ENCODE measurements at regions not wholly inside any gene's neighbourhood (a gene's known extent, or its start where the extent isn't known, plus 50 kb on each side); places are given as distances from the start of the nearest gene placed in this dataset.

- Histone ChIP-seq H3K27me3 (peaks cover 0 to 10% (median 0%) of the 10 kb centered on the region in 7 donors), H3K9me3 (no peaks in the 10 kb centered on the region), H3K4me1 (peaks cover 0 to 7% (median 1%) of the 10 kb centered on the region in 9 donors), H3K4me3 (no peak overlapping the region), H3K27ac (no peak overlapping the region), H3K36me3 (no peaks in the 10 kb centered on the region)
- DNase-seq (no peak), ATAC-seq (no peak)
- intact Hi-C loops (cut with DNase I): no loop called here
- 77 to 84% methylated on average over 4 of the region's 4 CpGs for WGBS, 2 donors
- TF ChIP-seq, protein P1, sequence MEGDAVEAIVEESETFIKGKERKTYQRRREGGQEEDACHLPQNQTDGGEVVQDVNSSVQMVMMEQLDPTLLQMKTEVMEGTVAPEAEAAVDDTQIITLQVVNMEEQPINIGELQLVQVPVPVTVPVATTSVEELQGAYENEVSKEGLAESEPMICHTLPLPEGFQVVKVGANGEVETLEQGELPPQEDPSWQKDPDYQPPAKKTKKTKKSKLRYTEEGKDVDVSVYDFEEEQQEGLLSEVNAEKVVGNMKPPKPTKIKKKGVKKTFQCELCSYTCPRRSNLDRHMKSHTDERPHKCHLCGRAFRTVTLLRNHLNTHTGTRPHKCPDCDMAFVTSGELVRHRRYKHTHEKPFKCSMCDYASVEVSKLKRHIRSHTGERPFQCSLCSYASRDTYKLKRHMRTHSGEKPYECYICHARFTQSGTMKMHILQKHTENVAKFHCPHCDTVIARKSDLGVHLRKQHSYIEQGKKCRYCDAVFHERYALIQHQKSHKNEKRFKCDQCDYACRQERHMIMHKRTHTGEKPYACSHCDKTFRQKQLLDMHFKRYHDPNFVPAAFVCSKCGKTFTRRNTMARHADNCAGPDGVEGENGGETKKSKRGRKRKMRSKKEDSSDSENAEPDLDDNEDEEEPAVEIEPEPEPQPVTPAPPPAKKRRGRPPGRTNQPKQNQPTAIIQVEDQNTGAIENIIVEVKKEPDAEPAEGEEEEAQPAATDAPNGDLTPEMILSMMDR (IDR thresholded peaks at IDR 0.05): no peak
These were observed 230.2 kb downstream of the CDCA7 start for GRCh38 chr2:173584676-173585458.

DNA sequence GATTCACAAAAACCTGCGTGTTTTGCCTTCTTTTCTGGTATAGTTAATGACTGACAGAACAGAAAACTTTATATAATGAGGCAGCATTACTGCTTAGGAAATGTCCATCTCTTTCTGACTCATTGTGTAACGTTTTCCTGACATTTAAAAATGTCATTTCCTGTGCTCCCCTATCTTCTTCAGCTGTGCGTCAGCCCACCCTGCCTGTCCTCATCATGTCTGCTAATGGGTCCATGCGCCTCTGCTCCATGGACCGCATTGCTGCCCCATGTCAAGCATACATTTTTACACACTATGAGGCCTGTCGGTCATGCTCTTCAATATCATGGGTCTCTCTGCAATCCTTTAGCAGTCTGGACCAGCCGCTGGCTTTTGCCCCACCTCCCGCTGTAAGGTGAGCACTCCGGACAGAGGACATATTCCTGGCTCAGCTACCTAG is 234.3 kb downstream of the CDCA7 start:
- no peak overlapping the region for H3K27ac ChIP-seq
- WGBS, 2 donors: 62 to 75% methylated on average over 9 of the region's 9 CpGs
- ATAC-seq: no peak

GRCh38 chr2:173589604-173590275 is 235.1 kb downstream of the CDCA7 start:
- TF ChIP-seq, protein P1 (IDR thresholded peaks at IDR 0.05): no peak
- ATAC-seq: peak in 7 of 8 donors; percentile 16 to 60 (median 45)
- Histone ChIP-seq H3K27me3 (no peaks in the 10 kb centered on the region), H3K27ac (peak overlapping the region in 5 of 10 donors; percentile 26 to 59 (median 58)), H3K4me3 (no peak overlapping the region), H3K36me3 (no peaks in the 10 kb centered on the region), H3K4me1 (peaks cover 0 to 11% (median 4%) of the 10 kb centered on the region in 9 donors), H3K9me3 (peaks cover 0 to 16% (median 7%) of the 10 kb centered on the region in 11 donors)
- intact Hi-C loops (cut with DNase I): no loop called here
- DNase-seq: no peak
- 68 to 79% methylated on average over 3 of the region's 3 CpGs for WGBS, 2 donors

More for the DNA sequence above, 234.3 kb downstream of the CDCA7 start:
- TF ChIP-seq, protein P1 (IDR thresholded peaks at IDR 0.05): no peak
- Histone ChIP-seq H3K4me3 (no peak overlapping the region), H3K27me3 (peaks cover 0 to 1% (median 0%) of the 10 kb centered on the region in 7 donors), H3K36me3 (no peaks in the 10 kb centered on the region), H3K4me1 (peaks cover 0 to 11% (median 4%) of the 10 kb centered on the region in 9 donors), H3K9me3 (peaks cover 0 to 16% (median 7%) of the 10 kb centered on the region in 11 donors)
- intact Hi-C loops (cut with DNase I): no loop called here
- no peak for DNase-seq

- peak overlapping the region in 2 of 10 donors; percentile 15 to 17 for H3K4me3 ChIP-seq
- peaks cover 0 to 16% (median 7%) of the 10 kb centered on the region in 11 donors for H3K9me3 ChIP-seq
- no peaks in the 10 kb centered on the region for H3K36me3 ChIP-seq
- peak overlapping the region in 6 of 10 donors; percentile 26 to 59 (median 56) for H3K27ac ChIP-seq
- ATAC-seq (peak; percentile 91 to 99 (median 96)), DNase-seq (peak; percentile 45 to 83)
- H3K27me3 ChIP-seq: no peaks in the 10 kb centered on the region
- WGBS, 2 donors: 29 to 41% methylated on average over 6 of the region's 6 CpGs
- peaks cover 0 to 11% (median 4%) of the 10 kb centered on the region in 9 donors for H3K4me1 ChIP-seq
- intact Hi-C loops (cut with DNase I): no loop called here
- TF ChIP-seq, protein P1 (IDR thresholded peaks at IDR 0.05): no peak
These were observed 235.7 kb downstream of the CDCA7 start for GRCh38 chr2:173590276-173590861.

All from heart right ventricle (tissue), 16 donors.